Heart left ventricle (tissue), 13 donors: ENCODE measurements at regions not wholly inside any gene's neighbourhood (a gene's known extent, or its start where the extent isn't known, plus 50 kb on each side); places are given as distances from the start of the nearest gene placed in this dataset.

Experiments used
- CTCF ChIP-seq, 12 donors: fragments of 200-600 bp; sonication (generic) in 4 of 12; IDR thresholded peaks; one replicate each; pipeline versions ENCODE4 v1.5.0 to v1.8.0; 2018 to 2022; ENCODE audit warnings: antibody characterized with exemption in 12 of 12, mild to moderate bottlenecking in 5 of 12
- POLR2A ChIP-seq, 2 donors: fragments of 450-650 bp; IDR thresholded peaks; one replicate each; pipeline ENCODE4 v1.6.1; 2017; ENCODE audit warnings: antibody characterized with exemption in 2 of 2, mild to moderate bottlenecking in 2 of 2, moderate library complexity in 2 of 2
- donor health status: ischemic (EF 13 %, LVEDD 7.1; RV severe dilation, severe dysfunction).
- donor health status: DM: no; HTN: yes; CAD: no.
- donor health status: DM: no; HTN: no; CAD: no.
- donor health status: ischemic (EF 25% LVEDD 6.9; RV normal size, moderate dysfunction).
- donor health status: ischemic (EF 25% LVEDD 5.7; RV mildly dilated, moderate dysfunction).
- donor health status: ischemic (EF 35%, LVEDD 5.7; RV mildly dilated, moderate dysfunction).
- donor health status: nonischemic (EF 11% LVEDD 7.7; RV severe dilation, severe dysfunction).
- donor health status: DM: yes; HTN: yes; CAD: no.
- donor health status: PGD.
- donor health status: ischemic (EF 29% LVEDD 5.4; RV normal size, mild dysfunction).
- donor health status: nonischemic (EF 23%, LVEDD 6.1; RV moderate dilation, normal function).

GRCh38 chr6:103587722-103588121 lies 1272.0 kb downstream of the HACE1 start:
- TF ChIP-seq CTCF (IDR thresholded peaks at IDR 0.05) (no peak), POLR2A (IDR thresholded peaks at IDR 0.05) (no peak)
